H9 (cell line): ENCODE measurements at regions not wholly inside any gene's neighbourhood (a gene's known extent, or its start where the extent isn't known, plus 50 kb on each side); places are given as distances from the start of the nearest gene placed in this dataset.

Source experiments
- DNase-seq: peaks from one replicate; pipeline ENCODE4 v3.0.0-alpha.2; 2017
- H2AFZ ChIP-seq: one replicate; pipeline ENCODE4 v1.6.1; 2013; ENCODE audit warnings: mild to moderate bottlenecking, low read length, control low read depth, moderate library complexity
- H2AK5ac ChIP-seq: 2 replicates; pipeline ENCODE4 v1.6.1; 2013; ENCODE audit warnings: low read length, control low read depth, mixed read lengths; ENCODE audit not compliant: insufficient read length
- H2BK120ac ChIP-seq: one replicate; pipeline ENCODE4 v1.6.1; 2013; ENCODE audit warnings: low read depth, mild to moderate bottlenecking, low read length, control low read depth, inconsistent platforms; ENCODE audit not compliant: poor library complexity, severe bottlenecking
- H2BK12ac ChIP-seq: 2 replicates; pipeline ENCODE4 v1.6.1; 2013; ENCODE audit warnings: low read length, control low read depth, mixed read lengths, low read depth; ENCODE audit not compliant: insufficient read length
- H2BK15ac ChIP-seq: 2 replicates; pipeline ENCODE4 v1.6.1; 2013; ENCODE audit warnings: low read depth, low read length, control low read depth
- H2BK20ac ChIP-seq: one replicate; pipeline ENCODE4 v1.6.1; 2013; ENCODE audit warnings: low read depth, mild to moderate bottlenecking, low read length, control low read depth, inconsistent platforms; ENCODE audit not compliant: poor library complexity, severe bottlenecking
- H2BK5ac ChIP-seq: 2 replicates; pipeline ENCODE4 v1.6.1; 2013; ENCODE audit warnings: low read length, control low read depth, mixed read lengths; ENCODE audit not compliant: insufficient read length
- H3K14ac ChIP-seq: 2 replicates; pipeline ENCODE4 v1.6.1; 2013; ENCODE audit warnings: low read length, control low read depth; ENCODE audit not compliant: insufficient read depth
- H3K18ac ChIP-seq: 2 replicates; pipeline ENCODE4 v1.6.1; 2013; ENCODE audit warnings: low read depth, mild to moderate bottlenecking, mixed read lengths, low read length, control low read depth; ENCODE audit not compliant: insufficient read length
- H3K23ac ChIP-seq: 2 replicates; pipeline ENCODE4 v1.6.1; 2013; ENCODE audit warnings: low read length, control low read depth, mixed read lengths, low read depth; ENCODE audit not compliant: insufficient read length
- H3K23me2 ChIP-seq: 2 replicates; pipeline ENCODE4 v1.6.1; 2013; ENCODE audit warnings: low read depth, mild to moderate bottlenecking, mixed read lengths, low read length, control low read depth; ENCODE audit not compliant: insufficient read length, poor library complexity, severe bottlenecking
- H3K27ac ChIP-seq: 2 replicates; pipeline ENCODE4 v1.5.1; 2013; ENCODE audit warnings: low read length, control low read depth, mixed read lengths, low read depth; ENCODE audit not compliant: insufficient read length
- H3K27me3 ChIP-seq: 2 replicates; pipeline ENCODE4 v1.6.1; 2013; ENCODE audit warnings: low read length, control low read depth, inconsistent platforms; ENCODE audit not compliant: insufficient read depth
- H3K4ac ChIP-seq: 2 replicates; pipeline ENCODE4 v1.6.1; 2013; ENCODE audit warnings: low read depth, mild to moderate bottlenecking, control low read depth, inconsistent platforms, low read length, moderate library complexity
- H3K4me1 ChIP-seq: 2 replicates; pipeline ENCODE4 v1.6.1; 2013; ENCODE audit warnings: low read length, control low read depth, inconsistent platforms; ENCODE audit not compliant: insufficient read depth
- H3K4me2 ChIP-seq: 2 replicates; pipeline ENCODE4 v1.6.1; 2013; ENCODE audit warnings: low read length, control low read depth, mixed read lengths; ENCODE audit not compliant: insufficient read length, insufficient read depth
- H3K56ac ChIP-seq: 2 replicates; pipeline ENCODE4 v1.6.1; 2013; ENCODE audit warnings: low read depth, mild to moderate bottlenecking, mixed read lengths, low read length, control low read depth; ENCODE audit not compliant: insufficient read length
- H3K79me1 ChIP-seq: 2 replicates; pipeline ENCODE4 v1.6.1; 2013; ENCODE audit warnings: low read depth, mild to moderate bottlenecking, moderate library complexity, low read length, control low read depth, inconsistent platforms; ENCODE audit not compliant: insufficient read depth, poor library complexity, severe bottlenecking
- H3K79me2 ChIP-seq: 2 replicates; pipeline ENCODE4 v1.6.1; 2013; ENCODE audit warnings: low read length, control low read depth, inconsistent platforms; ENCODE audit not compliant: insufficient read depth
- H3K9ac ChIP-seq: 2 replicates; pipeline ENCODE4 v1.6.1; 2013; ENCODE audit warnings: low read length, control low read depth, mixed read lengths; ENCODE audit not compliant: insufficient read length; ENCODE audit errors: extremely low read depth
- H3K9me3 ChIP-seq: one replicate; pipeline ENCODE4 v1.6.1; 2013; ENCODE audit warnings: low read depth, low read length, inconsistent platforms; ENCODE audit not compliant: control insufficient read depth
- H3T11ph ChIP-seq: one replicate; pipeline ENCODE4 v1.6.1; 2013; ENCODE audit warnings: mild to moderate bottlenecking, low read length, control low read depth, inconsistent platforms
- H4K20me1 ChIP-seq: one replicate; pipeline ENCODE4 v1.6.1; 2013; ENCODE audit not compliant: control insufficient read depth, insufficient read length, insufficient read depth
- H4K5ac ChIP-seq: 2 replicates; pipeline ENCODE4 v1.6.1; 2013; ENCODE audit warnings: low read depth, mild to moderate bottlenecking, mixed read lengths, low read length, control low read depth; ENCODE audit not compliant: insufficient read length
- H4K8ac ChIP-seq: replicated peaks from 2 replicates; pipeline ENCODE4 v1.6.1; 2013; ENCODE audit warnings: low read length, control low read depth, mixed read lengths, low read depth; ENCODE audit not compliant: insufficient read length
- H4K91ac ChIP-seq: 2 replicates; pipeline ENCODE4 v1.6.1; 2013; ENCODE audit warnings: low read depth, mild to moderate bottlenecking, moderate library complexity, mixed read lengths, low read length, control low read depth; ENCODE audit not compliant: insufficient read length
- H3K27ac Mint-ChIP-seq, 3 experiments: 2 replicates in 2 of 3; 3 replicates in 1 of 3; pipeline ENCODE4 v1.8.0; 2020 to 2021; ENCODE audit warnings: mixed read lengths in 3 of 3, mild to moderate bottlenecking in 1 of 3, moderate library complexity in 1 of 3
- H3K27me3 Mint-ChIP-seq: 2 replicates; pipeline ENCODE4 v1.8.0; 2021; ENCODE audit warnings: low read depth, mild to moderate bottlenecking, moderate library complexity, mixed read lengths
- H3K36me3 Mint-ChIP-seq, 3 experiments: 2 replicates in 2 of 3; 3 replicates in 1 of 3; pipeline ENCODE4 v1.8.0; 2020 to 2021; ENCODE audit warnings: low read depth in 3 of 3, mixed read lengths in 3 of 3; ENCODE audit not compliant: insufficient read depth in 1 of 3
- H3K4me1 Mint-ChIP-seq, 2 experiments: 2 replicates each; pipeline ENCODE4 v1.8.0; 2020; ENCODE audit warnings: mixed read lengths in 2 of 2
- H3K4me3 Mint-ChIP-seq, 2 experiments: 2 replicates in 1 of 2; 3 replicates in 1 of 2; pipeline ENCODE4 v1.8.0; 2020 to 2021; ENCODE audit warnings: mild to moderate bottlenecking in 2 of 2, mixed read lengths in 2 of 2, moderate library complexity in 1 of 2
- H3K9me3 Mint-ChIP-seq, 2 experiments: 2 replicates in 1 of 2; 3 replicates in 1 of 2; pipeline ENCODE4 v1.8.0; 2020; ENCODE audit warnings: mild to moderate bottlenecking in 2 of 2, mixed read lengths in 2 of 2, moderate library complexity in 1 of 2
- CTCF ChIP-seq: fragments of 200-600 bp; sonication (generic); conservative IDR thresholded peaks from 3 replicates; pipeline ENCODE4 v1.8.0; 2021; ENCODE audit warnings: antibody characterized with exemption, mild to moderate bottlenecking
- WGBS: extraction: QIAGEN DNeasy Blood & Tissue Kit; methylation state at CpG from one replicate; pipeline ENCODE4 v1.1.7; 2013; ENCODE audit warnings: missing lambda C conversion rate, low lambda C conversion rate, mixed read lengths; ENCODE audit not compliant: insufficient read length; ENCODE audit errors: extremely low coverage; 5-methylcytosine and 5-hydroxymethylcytosine counted together

DNA sequence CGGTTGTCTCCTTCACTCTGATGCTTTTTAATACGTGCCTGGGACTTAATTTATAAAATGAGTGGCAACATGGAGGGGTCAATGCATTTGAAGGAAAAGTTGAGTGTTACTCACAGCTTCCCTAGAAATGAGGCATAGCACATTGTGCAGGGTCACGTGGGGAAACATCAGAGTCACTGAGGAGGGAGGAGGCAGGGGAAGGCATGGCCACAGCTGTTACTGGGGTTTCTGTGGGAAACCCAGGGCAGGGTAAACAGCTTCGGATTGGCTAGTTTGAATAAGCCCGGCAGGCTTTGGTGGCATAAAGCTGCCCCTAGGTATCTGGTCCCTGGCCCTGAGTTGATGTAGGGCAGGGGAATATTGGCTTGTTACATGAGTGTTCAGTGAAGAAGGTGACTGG, 98.9 kb upstream of the ST8SIA2 start:
- Histone ChIP-seq H3K9me3 (no peaks in the 10 kb centered on the region), H4K91ac (no peak overlapping the region), H3K27me3 (no peaks in the 10 kb centered on the region), H3K9ac (no peak overlapping the region), H3K4me1 (no peaks in the 10 kb centered on the region), H3K79me1 (no peaks in the 10 kb centered on the region), H4K20me1 (no peaks in the 10 kb centered on the region), H3K14ac (no peak overlapping the region), H4K8ac (no peak overlapping the region), H2BK15ac (no peak overlapping the region), H2AK5ac (no peak overlapping the region), H3K56ac (no peak overlapping the region), H4K5ac (no peak overlapping the region), H3K4me2 (no peak overlapping the region), H3K23me2 (no peaks in the 10 kb centered on the region), H3K27ac (no peak overlapping the region), H3T11ph (no peak overlapping the region), H2BK12ac (no peak overlapping the region), H3K79me2 (no peaks in the 10 kb centered on the region), H2BK5ac (no peak overlapping the region), H3K4ac (no peak overlapping the region), H3K18ac (no peak overlapping the region), H2AFZ (no peak overlapping the region), H2BK120ac (no peak overlapping the region), H3K23ac (no peak overlapping the region), H2BK20ac (no peak overlapping the region)
- peaks cover 12 to 20% of the 10 kb centered on the region in 2 experiments for H3K4me1 Mint-ChIP-seq
- no peaks in the 10 kb centered on the region for H3K36me3 Mint-ChIP-seq
- no peak for DNase-seq
- H3K27ac Mint-ChIP-seq = no peak overlapping the region
- H3K4me3 Mint-ChIP-seq = no peak overlapping the region
- H3K9me3 Mint-ChIP-seq = no peaks in the 10 kb centered on the region
- H3K27me3 Mint-ChIP-seq = peaks cover 3% of the 10 kb centered on the region; the same call in 1 of the 2 replicates
- no CpG with 5 or more reads among the region's 5 CpGs for WGBS
- TF ChIP-seq CTCF = no peak
